Natural killer cell (primary cell): ENCODE measurements at regions not wholly inside any gene's neighbourhood (a gene's known extent, or its start where the extent isn't known, plus 50 kb on each side); places are given as distances from the start of the nearest gene placed in this dataset.

Experiments
- ATAC-seq, 3 donors: fragments of 150-1000 bp in 2 of 3; fragments of 200-7000 bp in 1 of 3; cut with Tn5 transposase; 1 replicate in 1 of 3; 2 replicates in 2 of 3; pipeline ENCODE4 v1.10.0; 2021; ENCODE audit warnings: mild to moderate bottlenecking in 2 of 3, moderate library complexity in 2 of 3
- DNase-seq, 2 donors: peaks; one replicate each; pipeline versions ENCODE4 v3.0.0 to v3.0.0-alpha.2; 2013 to 2021; ENCODE audit warnings: mixed read lengths in 1 of 2
- H3K27ac ChIP-seq: one replicate; pipeline ENCODE4 v1.5.1; 2013; ENCODE audit warnings: mild to moderate bottlenecking, low read length
- H3K27me3 ChIP-seq: one replicate; pipeline ENCODE4 v1.6.1; 2013; ENCODE audit warnings: low read length; ENCODE audit not compliant: control insufficient read depth, insufficient read depth
- H3K36me3 ChIP-seq: one replicate; pipeline ENCODE4 v1.6.1; 2013; ENCODE audit warnings: low read length; ENCODE audit not compliant: control insufficient read depth, insufficient read depth
- H3K4me1 ChIP-seq: one replicate; pipeline ENCODE4 v1.6.1; 2013; ENCODE audit warnings: low read length; ENCODE audit not compliant: control insufficient read depth, insufficient read depth
- H3K4me3 ChIP-seq: one replicate; pipeline ENCODE4 v1.5.1; 2013; ENCODE audit warnings: low read length
- H3K9me3 ChIP-seq: one replicate; pipeline ENCODE4 v1.6.1; 2013; ENCODE audit warnings: low read length; ENCODE audit not compliant: control insufficient read depth, insufficient read depth
- H3K27ac Mint-ChIP-seq, 2 donors: one replicate each; pipeline ENCODE4 v1.8.0; 2022; ENCODE audit warnings: mild to moderate bottlenecking in 2 of 2, mixed read lengths in 2 of 2, moderate library complexity in 1 of 2
- H3K27me3 Mint-ChIP-seq, 2 donors: one replicate each; pipeline ENCODE4 v1.8.0; 2022; ENCODE audit warnings: low read depth in 2 of 2, mixed read lengths in 2 of 2
- H3K36me3 Mint-ChIP-seq: one replicate; pipeline ENCODE4 v1.8.0; 2022; ENCODE audit warnings: mixed read lengths
- H3K4me1 Mint-ChIP-seq, 2 donors: one replicate each; pipeline ENCODE4 v1.8.0; 2022; ENCODE audit warnings: mixed read lengths in 2 of 2
- H3K4me3 Mint-ChIP-seq: one replicate; pipeline ENCODE4 v1.8.0; 2022; ENCODE audit warnings: mild to moderate bottlenecking, moderate library complexity, mixed read lengths
- H3K9me3 Mint-ChIP-seq, 2 donors: one replicate each; pipeline ENCODE4 v1.8.0; 2022; ENCODE audit warnings: mixed read lengths in 2 of 2
- CTCF ChIP-seq: fragments of 200-600 bp; IDR thresholded peaks from one replicate; pipeline ENCODE4 v1.8.0; 2022; ENCODE audit warnings: antibody characterized with exemption
- WGBS: methylation state at CpG from one replicate; pipeline ENCODE4 v1.1.7; 2013; ENCODE audit warnings: missing lambda C conversion rate; ENCODE audit not compliant: insufficient coverage; 5-methylcytosine and 5-hydroxymethylcytosine counted together
- intact Hi-C: fragments of 100-400 bp; cut with micrococcal nuclease; formaldehyde crosslinking; loops from one replicate; pipeline ENCODE4 v1.14.2; 2022

GRCh38 chr4:178941975-178942374, 1499.7 kb upstream of the AGA start:
- H3K4me1 Mint-ChIP-seq = no peaks in the 10 kb centered on the region
- peaks cover 16 to 20% of the 10 kb centered on the region in 2 donors for H3K9me3 Mint-ChIP-seq
- 91% methylated on average over 6 of the region's 7 CpGs for WGBS

GRCh38 chr4:178953447-178954120, 1511.3 kb upstream of the AGA start:
- ATAC-seq (no peak), DNase-seq (no peak)
- Histone ChIP-seq H3K27ac (no peak overlapping the region), H3K27me3 (no peaks in the 10 kb centered on the region), H3K4me3 (no peak overlapping the region), H3K4me1 (no peaks in the 10 kb centered on the region), H3K9me3 (no peaks in the 10 kb centered on the region), H3K36me3 (no peaks in the 10 kb centered on the region)
- peaks cover 20 to 23% of the 10 kb centered on the region in 2 donors for H3K9me3 Mint-ChIP-seq
- no peaks in the 10 kb centered on the region for H3K36me3 Mint-ChIP-seq
- intact Hi-C loops = no loop called here
- whole genome bisulfite sequencing = 95% methylated on average over 18 of the region's 22 CpGs
- H3K27me3 Mint-ChIP-seq = no peaks in the 10 kb centered on the region
- H3K4me1 Mint-ChIP-seq = no peaks in the 10 kb centered on the region
- H3K27ac Mint-ChIP-seq = no peak overlapping the region
- no peak for TF ChIP-seq CTCF
- H3K4me3 Mint-ChIP-seq = no peak overlapping the region

More at GRCh38 chr4:178941975-178942374, 1499.7 kb upstream of the AGA start:
- H3K36me3 ChIP-seq = no peaks in the 10 kb centered on the region
- no peak overlapping the region for H3K4me3 ChIP-seq
- Mint-ChIP-seq H3K36me3 (peaks cover 15% of the 10 kb centered on the region), H3K27me3 (no peaks in the 10 kb centered on the region), H3K4me3 (no peak overlapping the region), H3K27ac (no peak overlapping the region)
- H3K9me3 ChIP-seq = peaks cover 6% of the 10 kb centered on the region
- ATAC-seq (no peak), DNase-seq (no peak)
- H3K27me3 ChIP-seq = no peaks in the 10 kb centered on the region
- intact Hi-C loops = no loop called here
- no peaks in the 10 kb centered on the region for H3K4me1 ChIP-seq
- TF ChIP-seq CTCF = no peak
- no peak overlapping the region for H3K27ac ChIP-seq

GRCh38 chr4:178955614-178956013, 1513.4 kb upstream of the AGA start:
- Histone ChIP-seq H3K36me3 (no peaks in the 10 kb centered on the region), H3K9me3 (no peaks in the 10 kb centered on the region), H3K4me3 (no peak overlapping the region), H3K27me3 (no peaks in the 10 kb centered on the region), H3K27ac (no peak overlapping the region), H3K4me1 (no peaks in the 10 kb centered on the region)
- TF ChIP-seq CTCF = no peak
- Mint-ChIP-seq H3K4me1 (no peaks in the 10 kb centered on the region), H3K36me3 (no peaks in the 10 kb centered on the region), H3K27ac (no peak overlapping the region), H3K4me3 (no peak overlapping the region), H3K9me3 (peaks cover 21 to 23% of the 10 kb centered on the region in 2 donors), H3K27me3 (no peaks in the 10 kb centered on the region)
- intact Hi-C loops = no loop called here
- no peak for ATAC-seq
- no peak for DNase-seq
